HEK293 (cell line): ENCODE measurements at regions not wholly inside any gene's neighbourhood (a gene's known extent, or its start where the extent isn't known, plus 50 kb on each side); places are given as distances from the start of the nearest gene placed in this dataset.

Experiments
- CTCF ChIA-PET: fragments of 350-600 bp; formaldehyde crosslinking; extraction: SDS; loops from one replicate; lab custom pipeline; 2021; ENCODE audit warnings: antibody characterized with exemption; lab: Yijun Ruan, JAX
- POLR2A ChIA-PET: fragments of 300-600 bp; formaldehyde crosslinking; extraction: SDS; loops from one replicate; lab custom pipeline; 2020; ENCODE audit warnings: antibody characterized with exemption, inconsistent platforms; lab: Yijun Ruan, JAX
- H3K27ac ChIP-seq: fragments of 200-500 bp; sonication (Bioruptor generic); 2 replicates; pipeline ENCODE4 v1.5.1; 2014; ENCODE audit warnings: low read depth, low read length, control low read depth, inconsistent platforms; ENCODE audit errors: extremely low read depth
- H3K36me3 ChIP-seq, 2 experiments: fragments of 200-500 bp in 1 of 2; sonication (Bioruptor generic) in 1 of 2; 1 replicate in 1 of 2; 2 replicates in 1 of 2; pipeline ENCODE4 v1.5.1; 2014 to 2017; ENCODE audit warnings: inconsistent platforms in 2 of 2, low read length in 2 of 2; ENCODE audit not compliant: control insufficient read depth in 2 of 2, insufficient read depth in 1 of 2
- H3K4me1 ChIP-seq: fragments of 200-500 bp; sonication (Bioruptor generic); 2 replicates; pipeline ENCODE4 v1.5.1; 2014; ENCODE audit warnings: mild to moderate bottlenecking, low read length, inconsistent platforms; ENCODE audit not compliant: control insufficient read depth, insufficient read depth
- H3K4me3 ChIP-seq: 2 replicates; pipeline ENCODE4 v1.5.1; 2011; ENCODE audit warnings: low read depth, mild to moderate bottlenecking, control low read depth, low read length, moderate library complexity
- H3K9me3 ChIP-seq: fragments of 200-500 bp; sonication (Bioruptor generic); 2 replicates; pipeline ENCODE4 v1.5.1; 2014; ENCODE audit warnings: low read depth, low read length, inconsistent platforms; ENCODE audit not compliant: control insufficient read depth, insufficient read depth
- AEBP2 ChIP-seq: fragments of 450-650 bp; formaldehyde crosslinking; IDR thresholded peaks from 2 replicates; pipeline ENCODE4 v1.5.1; 2016; ENCODE audit warnings: missing biosample characterization, missing genetic modification characterization, borderline replicate concordance
- GLI4 ChIP-seq: fragments of 450-650 bp; formaldehyde crosslinking; IDR thresholded peaks from 2 replicates; pipeline ENCODE4 v1.5.1; 2016; ENCODE audit warnings: missing biosample characterization, missing genetic modification characterization
- GLIS2 ChIP-seq: fragments of 450-650 bp; formaldehyde crosslinking; IDR thresholded peaks from 2 replicates; pipeline ENCODE4 v1.5.1; 2016; ENCODE audit warnings: missing biosample characterization, missing genetic modification characterization
- SP7 ChIP-seq: fragments of 450-650 bp; formaldehyde crosslinking; IDR thresholded peaks from 2 replicates; pipeline ENCODE4 v1.5.1; 2016; ENCODE audit warnings: missing biosample characterization, missing genetic modification characterization
- ZBTB17 ChIP-seq: fragments of 450-650 bp; formaldehyde crosslinking; IDR thresholded peaks from 2 replicates; pipeline ENCODE4 v1.5.1; 2016; ENCODE audit warnings: missing biosample characterization, missing genetic modification characterization
- ZNF148 ChIP-seq: fragments of 450-650 bp; formaldehyde crosslinking; IDR thresholded peaks from 2 replicates; pipeline ENCODE4 v1.5.0; 2017; ENCODE audit warnings: missing biosample characterization, missing genetic modification characterization, borderline replicate concordance
- ZNF155 ChIP-seq: fragments of 450-650 bp; formaldehyde crosslinking; IDR thresholded peaks from 2 replicates; pipeline ENCODE4 v1.5.1; 2016; ENCODE audit warnings: missing biosample characterization, missing genetic modification characterization
- ZNF184 ChIP-seq: fragments of 450-650 bp; IDR thresholded peaks from 2 replicates; pipeline ENCODE4 v1.5.1; 2018; ENCODE audit warnings: missing biosample characterization, mild to moderate bottlenecking, missing genetic modification characterization
- ZNF23 ChIP-seq: fragments of 450-650 bp; formaldehyde crosslinking; IDR thresholded peaks from 2 replicates; pipeline ENCODE4 v1.5.1; 2016; ENCODE audit warnings: missing biosample characterization, missing genetic modification characterization, borderline replicate concordance
- ZNF26 ChIP-seq: fragments of 450-650 bp; formaldehyde crosslinking; IDR thresholded peaks from 2 replicates; pipeline ENCODE4 v1.5.1; 2016; ENCODE audit warnings: missing biosample characterization, missing genetic modification characterization
- ZNF324 ChIP-seq: fragments of 450-650 bp; formaldehyde crosslinking; IDR thresholded peaks from 2 replicates; pipeline ENCODE4 v1.5.1; 2016; ENCODE audit warnings: missing biosample characterization, missing genetic modification characterization
- ZNF350 ChIP-seq: fragments of 450-650 bp; formaldehyde crosslinking; IDR thresholded peaks from 2 replicates; pipeline ENCODE4 v1.5.0; 2017; ENCODE audit warnings: missing biosample characterization, mild to moderate bottlenecking, missing genetic modification characterization
- ZNF391 ChIP-seq: fragments of 450-650 bp; formaldehyde crosslinking; IDR thresholded peaks from 2 replicates; pipeline ENCODE4 v1.5.1; 2016; ENCODE audit warnings: low read depth, missing biosample characterization, missing genetic modification characterization, borderline replicate concordance
- ZNF423 ChIP-seq: fragments of 450-650 bp; formaldehyde crosslinking; IDR thresholded peaks from 2 replicates; pipeline ENCODE4 v1.5.1; 2016; ENCODE audit warnings: missing biosample characterization, missing genetic modification characterization
- ZNF510 ChIP-seq: fragments of 450-650 bp; formaldehyde crosslinking; IDR thresholded peaks from 2 replicates; pipeline ENCODE4 v1.5.1; 2018; ENCODE audit warnings: mild to moderate bottlenecking, missing genetic modification characterization, missing biosample characterization; ENCODE audit not compliant: insufficient replicate concordance
- ZNF521 ChIP-seq: fragments of 450-650 bp; formaldehyde crosslinking; IDR thresholded peaks from 2 replicates; pipeline ENCODE4 v1.5.1; 2017; ENCODE audit warnings: missing biosample characterization, mild to moderate bottlenecking, missing genetic modification characterization
- ZNF561 ChIP-seq: fragments of 450-650 bp; IDR thresholded peaks from 2 replicates; pipeline ENCODE4 v1.5.1; 2018; ENCODE audit warnings: missing biosample characterization, missing genetic modification characterization, borderline replicate concordance
- ZNF571 ChIP-seq: fragments of 450-650 bp; formaldehyde crosslinking; IDR thresholded peaks from 2 replicates; pipeline ENCODE4 v1.5.0; 2017; ENCODE audit warnings: missing biosample characterization, missing genetic modification characterization
- ZNF624 ChIP-seq: fragments of 450-650 bp; formaldehyde crosslinking; IDR thresholded peaks from 2 replicates; pipeline ENCODE4 v1.5.1; 2017; ENCODE audit warnings: missing biosample characterization, missing genetic modification characterization
- ZNF639 ChIP-seq: fragments of 450-650 bp; formaldehyde crosslinking; IDR thresholded peaks from 2 replicates; pipeline ENCODE4 v1.5.1; 2016; ENCODE audit warnings: missing biosample characterization, missing genetic modification characterization
- ZNF645 ChIP-seq: fragments of 450-650 bp; formaldehyde crosslinking; IDR thresholded peaks from 2 replicates; pipeline ENCODE4; 2016; ENCODE audit warnings: missing biosample characterization, missing genetic modification characterization
- ZNF658 ChIP-seq: fragments of 450-650 bp; formaldehyde crosslinking; IDR thresholded peaks from 2 replicates; pipeline ENCODE4; 2016; ENCODE audit warnings: missing biosample characterization, missing genetic modification characterization
- ZNF747 ChIP-seq: fragments of 450-650 bp; formaldehyde crosslinking; IDR thresholded peaks from 2 replicates; pipeline ENCODE4 v1.5.1; 2016; ENCODE audit warnings: missing biosample characterization, missing genetic modification characterization
- ZSCAN23 ChIP-seq: fragments of 450-650 bp; formaldehyde crosslinking; IDR thresholded peaks from 2 replicates; pipeline ENCODE4 v1.5.1; 2016; ENCODE audit warnings: missing biosample characterization, missing genetic modification characterization

- TF ChIP-seq ZNF645 (tag by site-specific recombination) (no peak), GLI4 (no peak), ZSCAN23 (tag by site-specific recombination) (no peak), ZNF184 (tag by site-specific recombination) (no peak), ZNF658 (tag by site-specific recombination) (no peak), ZNF391 (tag by site-specific recombination) (no peak)
These were observed 179.9 kb downstream of the ST8SIA4 start (continued) for GRCh38 chr5:100723229-100723628.

- TF ChIP-seq ZNF561 (tag by site-specific recombination) (no peak), ZNF571 (no peak), ZNF350 (tag by site-specific recombination) (no peak), ZNF645 (tag by site-specific recombination) (no peak), ZNF747 (tag by site-specific recombination) (no peak), ZNF624 (tag by site-specific recombination) (no peak), GLIS2 (tag by site-specific recombination) (no peak), SP7 (tag by site-specific recombination) (no peak), ZBTB17 (no peak), AEBP2 (tag by site-specific recombination) (no peak), ZNF510 (tag by site-specific recombination) (no peak), ZNF324 (tag by site-specific recombination) (no peak), ZNF148 (tag by site-specific recombination) (no peak), ZNF639 (tag by site-specific recombination) (no peak), ZNF23 (tag by site-specific recombination) (no peak), ZNF521 (tag by site-specific recombination) (no peak), ZNF26 (no peak), ZNF423 (tag by site-specific recombination) (no peak), ZNF155 (tag by site-specific recombination) (no peak)
- ChIA-PET POLR2A (no interaction called here), CTCF (no interaction called here)
- H3K9me3 ChIP-seq, result no peaks in the 10 kb centered on the region
- H3K36me3 ChIP-seq, result no peaks in the 10 kb centered on the region
- no peak overlapping the region for H3K27ac ChIP-seq
- H3K4me3 ChIP-seq, result no peak overlapping the region
- no peaks in the 10 kb centered on the region for H3K4me1 ChIP-seq
These were observed 177.0 kb downstream of the ST8SIA4 start for GRCh38 chr5:100726116-100726515.
